PC-9 (cell line): ENCODE measurements at regions not wholly inside any gene's neighbourhood (a gene's known extent, or its start where the extent isn't known, plus 50 kb on each side); places are given as distances from the start of the nearest gene placed in this dataset.
"Not testable (repeated sequence)": the region's sequence is repeated elsewhere in the genome, so short reads cannot be mapped to it uniquely, and the experiment has no call there.

Source experiments
- CTCF ChIP-seq: fragments of 200-600 bp; sonication (generic); conservative IDR thresholded peaks from 2 replicates; pipeline ENCODE4 v1.6.1; 2017; ENCODE audit warnings: mixed run types, antibody characterized with exemption, mild to moderate bottlenecking, moderate library complexity
- EZH2 ChIP-seq: fragments of 200-600 bp; sonication (generic); IDR thresholded peaks from 2 replicates; pipeline ENCODE4 v1.8.0; 2017; ENCODE audit warnings: antibody characterized with exemption, low read depth

GRCh38 chr2:111445191-111445929 is 324.6 kb downstream of the BCL2L11 start:
- not testable (repeated sequence) for TF ChIP-seq CTCF, EZH2
